Adrenal gland (tissue), 9 donors: ENCODE measurements at regions not wholly inside any gene's neighbourhood (a gene's known extent, or its start where the extent isn't known, plus 50 kb on each side); places are given as distances from the start of the nearest gene placed in this dataset.

ENCODE experiments used
- DNase-seq, 7 donors: peaks; one replicate each; pipeline ENCODE4 v3.0.0-alpha.2; 2019 to 2020
- H3K27ac ChIP-seq, 5 donors: fragments of 200-600 bp; sonication (generic) in 4 of 5; 1 replicate in 3 of 5; 2 replicates in 2 of 5; pipeline versions ENCODE4 v1.5.1 to v1.8.0; 2016 to 2020; ENCODE audit warnings: mild to moderate bottlenecking in 1 of 5
- H3K27me3 ChIP-seq: fragments of 200-600 bp; 2 replicates; pipeline ENCODE4 v1.8.0; 2021
- H3K36me3 ChIP-seq, 2 donors: fragments of 200-600 bp; replicated peaks in 1 of 2; 1 replicate in 1 of 2; 2 replicates in 1 of 2; pipeline versions ENCODE4 v1.5.1 to v1.8.0; 2018 to 2022
- H3K4me1 ChIP-seq, 2 donors: fragments of 200-600 bp; replicated peaks in 1 of 2; 1 replicate in 1 of 2; 2 replicates in 1 of 2; pipeline versions ENCODE4 v1.5.1 to v1.8.0; 2018 to 2021
- H3K4me3 ChIP-seq, 4 donors: fragments of 200-600 bp; sonication (generic) in 3 of 4; one replicate each; pipeline ENCODE4 v1.5.1; 2016 to 2018
- H3K9me3 ChIP-seq, 3 donors: fragments of 200-600 bp; sonication (generic) in 1 of 3; replicated peaks in 1 of 3; 1 replicate in 2 of 3; 2 replicates in 1 of 3; pipeline versions ENCODE4 v1.5.1 to v1.8.0; 2016 to 2021
- POLR2A ChIP-seq, 2 donors: fragments of 450-650 bp; IDR thresholded peaks; one replicate each; pipeline ENCODE4 v1.6.1; 2017; ENCODE audit warnings: antibody characterized with exemption in 2 of 2, mild to moderate bottlenecking in 2 of 2, moderate library complexity in 1 of 2
- WGBS, 4 donors: extraction: QIAGEN DNeasy Blood & Tissue Kit in 2 of 4; methylation state at CpG; one replicate each; pipeline versions ENCODE4 v1.1.5 to v1.1.7; 2013 to 2017; 5-methylcytosine and 5-hydroxymethylcytosine counted together
- intact Hi-C, 2 donors: fragments of 100-400 bp; cut with DNase I; formaldehyde crosslinking; loops; one replicate each; pipeline versions ENCODE4 v1.14.1 to v1.15.0; 2022 to 2023
- TF ChIP-seq, protein P1 (sequence below), 6 experiments: fragments of 450-650 bp in 4 of 6; fragments of 200-600 bp in 2 of 6; sonication (generic) in 1 of 6; IDR thresholded peaks; 1 replicate in 5 of 6; 2 replicates in 1 of 6; pipeline versions ENCODE4 v1.5.1 to v1.8.0; 2016 to 2021; ENCODE audit warnings: antibody characterized with exemption in 6 of 6, mild to moderate bottlenecking in 2 of 6, moderate library complexity in 1 of 6
- donor health status: healthy with polysubstance abuse.
- donor health status: Bipolar disorder and iron deficiency.
- donor health status: DM: yes; HTN: yes; CAD: no.
- donor health status: DM: no; HTN: no; CAD: no.
- donor health status: DM: no; HTN: no; CAD: no.

GRCh38 chr17:73947281-73947965, 256.1 kb upstream of the RPL38 start:
- DNase-seq, result no peak
- intact Hi-C loops, result no loop called here
- H3K27ac ChIP-seq, result no peak overlapping the region
- 89 to 94% (median 90%) methylated on average over 13 of the region's 13 CpGs for WGBS, 4 donors
- peaks cover 4% of the 10 kb centered on the region for H3K27me3 ChIP-seq
- TF ChIP-seq POLR2A (IDR thresholded peaks at IDR 0.05), result no peak
- TF ChIP-seq, protein P1, sequence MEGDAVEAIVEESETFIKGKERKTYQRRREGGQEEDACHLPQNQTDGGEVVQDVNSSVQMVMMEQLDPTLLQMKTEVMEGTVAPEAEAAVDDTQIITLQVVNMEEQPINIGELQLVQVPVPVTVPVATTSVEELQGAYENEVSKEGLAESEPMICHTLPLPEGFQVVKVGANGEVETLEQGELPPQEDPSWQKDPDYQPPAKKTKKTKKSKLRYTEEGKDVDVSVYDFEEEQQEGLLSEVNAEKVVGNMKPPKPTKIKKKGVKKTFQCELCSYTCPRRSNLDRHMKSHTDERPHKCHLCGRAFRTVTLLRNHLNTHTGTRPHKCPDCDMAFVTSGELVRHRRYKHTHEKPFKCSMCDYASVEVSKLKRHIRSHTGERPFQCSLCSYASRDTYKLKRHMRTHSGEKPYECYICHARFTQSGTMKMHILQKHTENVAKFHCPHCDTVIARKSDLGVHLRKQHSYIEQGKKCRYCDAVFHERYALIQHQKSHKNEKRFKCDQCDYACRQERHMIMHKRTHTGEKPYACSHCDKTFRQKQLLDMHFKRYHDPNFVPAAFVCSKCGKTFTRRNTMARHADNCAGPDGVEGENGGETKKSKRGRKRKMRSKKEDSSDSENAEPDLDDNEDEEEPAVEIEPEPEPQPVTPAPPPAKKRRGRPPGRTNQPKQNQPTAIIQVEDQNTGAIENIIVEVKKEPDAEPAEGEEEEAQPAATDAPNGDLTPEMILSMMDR (IDR thresholded peaks at IDR 0.05), result no peak
- H3K36me3 ChIP-seq, result no peaks in the 10 kb centered on the region
- H3K9me3 ChIP-seq, result no peaks in the 10 kb centered on the region
- peaks cover 2 to 3% of the 10 kb centered on the region in 2 donors for H3K4me1 ChIP-seq
- H3K4me3 ChIP-seq, result no peak overlapping the region

DNA sequence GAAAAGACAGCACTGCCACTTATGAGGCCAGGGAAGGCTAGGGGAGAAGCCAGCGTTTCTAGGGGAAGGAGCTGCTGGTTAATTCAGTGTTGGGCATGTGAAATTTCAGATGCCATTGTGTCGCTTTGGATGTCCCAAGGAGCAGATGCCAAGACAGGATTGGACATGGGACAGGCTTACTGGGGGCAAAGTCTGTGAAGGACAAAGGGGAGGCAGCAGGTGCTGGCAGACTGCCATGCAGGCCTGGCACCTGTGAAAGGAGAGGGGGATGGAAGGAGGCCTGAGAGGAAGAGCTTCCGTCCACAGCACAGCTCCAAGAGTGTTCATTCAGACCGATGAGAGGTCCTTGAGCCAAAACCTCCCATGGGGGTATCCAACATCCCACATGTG, 255.5 kb upstream of the RPL38 start:
- intact Hi-C loops, result no loop called here
- Histone ChIP-seq H3K9me3 (no peaks in the 10 kb centered on the region), H3K4me1 (peaks cover 7 to 8% of the 10 kb centered on the region in 2 donors), H3K36me3 (no peaks in the 10 kb centered on the region), H3K27ac (no peak overlapping the region), H3K4me3 (no peak overlapping the region), H3K27me3 (peaks cover 4% of the 10 kb centered on the region)
- no peak for DNase-seq
- WGBS, 4 donors, result 88 to 94% (median 91%) methylated on average over 4 of the region's 4 CpGs
- TF ChIP-seq, protein P1 (IDR thresholded peaks at IDR 0.05), result no peak
- TF ChIP-seq POLR2A (IDR thresholded peaks at IDR 0.05), result no peak

GRCh38 chr17:73949903-73950592, 253.4 kb upstream of the RPL38 start:
- Histone ChIP-seq H3K4me1 (peaks cover 7 to 8% of the 10 kb centered on the region in 2 donors), H3K9me3 (no peaks in the 10 kb centered on the region), H3K27ac (no peak overlapping the region), H3K36me3 (no peaks in the 10 kb centered on the region), H3K4me3 (no peak overlapping the region), H3K27me3 (peaks cover 9% of the 10 kb centered on the region)
- TF ChIP-seq, protein P1 (IDR thresholded peaks at IDR 0.05), result no peak
- no peak for TF ChIP-seq POLR2A (IDR thresholded peaks at IDR 0.05)
- DNase-seq, result peak in 1 of 7 donors; percentile 19
- 52 to 63% (median 60%) methylated on average over 13 of the region's 13 CpGs for WGBS, 4 donors
- intact Hi-C loops, result loop anchor here in 1 of 2 donors (10.0 kb wide), 1 partner anchor 515 kb away; no protein-coding TSS in a partner anchor

DNA sequence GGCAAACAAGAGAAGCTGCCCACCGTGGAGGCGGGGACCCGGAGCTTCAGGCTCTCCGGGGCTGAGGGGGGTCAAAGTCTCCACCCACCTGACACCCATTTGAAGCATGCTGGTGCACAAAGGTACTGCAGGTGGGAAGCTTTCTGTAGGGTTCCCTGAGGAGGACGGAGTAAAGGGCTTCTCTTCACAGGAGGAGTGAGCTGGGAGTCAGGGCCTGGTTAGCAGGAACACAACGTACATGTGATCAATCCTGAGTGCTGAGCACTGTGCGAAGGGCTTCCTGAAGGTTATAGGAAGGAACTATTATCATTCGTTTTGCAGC, 252.9 kb upstream of the RPL38 start:
- H3K4me1 ChIP-seq, result peaks cover 7 to 8% of the 10 kb centered on the region in 2 donors
- intact Hi-C loops, result loop anchor here in 1 of 2 donors (10.0 kb wide), 1 partner anchor 516 kb away; no protein-coding TSS in a partner anchor
- no peaks in the 10 kb centered on the region for H3K36me3 ChIP-seq
- H3K27ac ChIP-seq, result no peak overlapping the region
- H3K27me3 ChIP-seq, result peaks cover 9% of the 10 kb centered on the region
- no peak for TF ChIP-seq POLR2A (IDR thresholded peaks at IDR 0.05)
- TF ChIP-seq, protein P1 (IDR thresholded peaks at IDR 0.05), result no peak
- H3K4me3 ChIP-seq, result no peak overlapping the region
- H3K9me3 ChIP-seq, result no peaks in the 10 kb centered on the region
- peak in 1 of 7 donors; percentile 9 for DNase-seq
- 66 to 82% (median 69%) methylated on average over 7 to 8 of the region's 8 CpGs for WGBS, 4 donors
